CD4-positive, alpha-beta memory T cell (primary cell): ENCODE measurements at regions not wholly inside any gene's neighbourhood (a gene's known extent, or its start where the extent isn't known, plus 50 kb on each side); places are given as distances from the start of the nearest gene placed in this dataset.
"Not testable (repeated sequence)": the region's sequence is repeated elsewhere in the genome, so short reads cannot be mapped to it uniquely, and the experiment has no call there.

Experiments used
- CTCF ChIA-PET: fragments of 350-600 bp; sonication (Branson Sonifier 250); formaldehyde crosslinking; loops from one replicate; lab custom pipeline; 2021; ENCODE audit warnings: inconsistent platforms; ENCODE audit not compliant: partially characterized antibody; lab: Charles Lee
- POLR2A ChIA-PET: fragments of 350-600 bp; sonication (Branson Sonifier 250); formaldehyde crosslinking; loops from one replicate; lab custom pipeline; 2021; ENCODE audit not compliant: partially characterized antibody; lab: Charles Lee
- DNase-seq, 5 donors: peaks; one replicate each; pipeline versions ENCODE4 v3.0.0 to v3.0.0-alpha.2; 2020 to 2022; ENCODE audit warnings: mixed read lengths in 1 of 5
- H3K27ac ChIP-seq: one replicate; pipeline ENCODE4 v1.7.0; 2013; ENCODE audit warnings: low read depth, low read length
- H3K27me3 ChIP-seq: 2 replicates; pipeline ENCODE4 v1.7.0; 2013; ENCODE audit warnings: mild to moderate bottlenecking, low read length, moderate library complexity; ENCODE audit not compliant: insufficient read depth
- H3K36me3 ChIP-seq: 2 replicates; pipeline ENCODE4 v1.7.0; 2013; ENCODE audit warnings: mild to moderate bottlenecking, low read length, moderate library complexity; ENCODE audit not compliant: insufficient read depth
- H3K4me1 ChIP-seq: 2 replicates; pipeline ENCODE4 v1.7.0; 2013; ENCODE audit warnings: mild to moderate bottlenecking, low read length, moderate library complexity; ENCODE audit not compliant: insufficient read depth
- H3K4me3 ChIP-seq, 2 donors: one replicate each; pipeline ENCODE4 v1.7.0; 2013; ENCODE audit warnings: low read length in 2 of 2, mild to moderate bottlenecking in 1 of 2
- H3K9me3 ChIP-seq, 2 donors: one replicate each; pipeline ENCODE4 v1.7.0; 2013; ENCODE audit warnings: low read length in 2 of 2, control low read depth in 1 of 2; ENCODE audit not compliant: control insufficient read depth in 1 of 2
- H3K27ac Mint-ChIP-seq, 7 donors: one replicate each; pipeline ENCODE4 v1.8.0; 2020 to 2021; ENCODE audit warnings: mixed read lengths in 7 of 7, mild to moderate bottlenecking in 6 of 7, inconsistent platforms in 3 of 7, moderate library complexity in 3 of 7
- H3K27me3 Mint-ChIP-seq, 2 donors: one replicate each; pipeline ENCODE4 v1.8.0; 2020 to 2021; ENCODE audit warnings: mixed read lengths in 2 of 2
- H3K36me3 Mint-ChIP-seq, 2 donors: one replicate each; pipeline ENCODE4 v1.8.0; 2020 to 2021; ENCODE audit warnings: mixed read lengths in 2 of 2, inconsistent platforms in 1 of 2, mild to moderate bottlenecking in 1 of 2
- H3K4me1 Mint-ChIP-seq, 4 donors: one replicate each; pipeline ENCODE4 v1.8.0; 2020 to 2021; ENCODE audit warnings: mixed read lengths in 4 of 4, mild to moderate bottlenecking in 1 of 4
- H3K4me3 Mint-ChIP-seq, 8 donors: one replicate each; pipeline ENCODE4 v1.8.0; 2020 to 2021; ENCODE audit warnings: mixed read lengths in 8 of 8, mild to moderate bottlenecking in 7 of 8, moderate library complexity in 6 of 8, inconsistent platforms in 3 of 8
- H3K9me3 Mint-ChIP-seq, 8 donors: one replicate each; pipeline ENCODE4 v1.8.0; 2020 to 2021; ENCODE audit warnings: mixed read lengths in 8 of 8, mild to moderate bottlenecking in 5 of 8, inconsistent platforms in 3 of 8, moderate library complexity in 1 of 8
- intact Hi-C: fragments of 100-400 bp; cut with micrococcal nuclease; formaldehyde crosslinking; loops from one replicate; pipeline ENCODE4 v1.15.1; 2023

- Mint-ChIP-seq H3K36me3 (peaks cover 0 to 8% of the 10 kb centered on the region in 2 donors), H3K4me3 (no peak overlapping the region), H3K4me1 (peaks cover 0 to 5% (median 2%) of the 10 kb centered on the region in 4 donors), H3K27ac (no peak overlapping the region), H3K27me3 (no peaks in the 10 kb centered on the region), H3K9me3 (peaks cover 0 to 29% (median 14%) of the 10 kb centered on the region in 8 donors)
- CTCF ChIA-PET = no interaction called here
- Histone ChIP-seq H3K4me1 (no peaks in the 10 kb centered on the region), H3K27me3 (no peaks in the 10 kb centered on the region), H3K4me3 (no peak overlapping the region), H3K9me3 (no peaks in the 10 kb centered on the region), H3K27ac (no peak overlapping the region), H3K36me3 (no peaks in the 10 kb centered on the region)
- intact Hi-C loops = no loop called here
- POLR2A ChIA-PET = interaction anchor here (0.8 kb wide), 1 partner anchor 11 kb away, joined by 3 read pairs; no protein-coding TSS in a partner anchor
- no peak for DNase-seq
Observed at GRCh38 chr3:31319332-31319731, 213.4 kb upstream of the STT3B start.

- Histone ChIP-seq H3K36me3 (no peaks in the 10 kb centered on the region), H3K27me3 (no peaks in the 10 kb centered on the region), H3K4me3 (no peak overlapping the region), H3K27ac (no peak overlapping the region), H3K4me1 (no peaks in the 10 kb centered on the region), H3K9me3 (no peaks in the 10 kb centered on the region)
- H3K4me3 Mint-ChIP-seq = no peak overlapping the region
- H3K4me1 Mint-ChIP-seq = peaks cover 0 to 5% (median 3%) of the 10 kb centered on the region in 4 donors
- peaks cover 0 to 4% of the 10 kb centered on the region in 2 donors for H3K36me3 Mint-ChIP-seq
- H3K9me3 Mint-ChIP-seq = peaks cover 0 to 11% (median 5%) of the 10 kb centered on the region in 8 donors
- intact Hi-C loops = no loop called here
- ChIA-PET CTCF (no interaction called here), POLR2A (no interaction called here)
- no peaks in the 10 kb centered on the region for H3K27me3 Mint-ChIP-seq
- no peak for DNase-seq
- H3K27ac Mint-ChIP-seq = no peak overlapping the region
Observed at GRCh38 chr3:31321620-31322019, 211.1 kb upstream of the STT3B start.

GRCh38 chr3:31322460-31322859, 210.3 kb upstream of the STT3B start:
- peaks cover 0 to 5% (median 3%) of the 10 kb centered on the region in 4 donors for H3K4me1 Mint-ChIP-seq
- no peaks in the 10 kb centered on the region for H3K27me3 Mint-ChIP-seq
- peaks cover 0 to 4% of the 10 kb centered on the region in 2 donors for H3K36me3 Mint-ChIP-seq
- H3K4me3 Mint-ChIP-seq = no peak overlapping the region
- ChIA-PET CTCF (no interaction called here), POLR2A (no interaction called here)
- Histone ChIP-seq H3K9me3 (no peaks in the 10 kb centered on the region), H3K36me3 (no peaks in the 10 kb centered on the region), H3K27me3 (no peaks in the 10 kb centered on the region), H3K4me1 (no peaks in the 10 kb centered on the region), H3K4me3 (no peak overlapping the region), H3K27ac (no peak overlapping the region)
- peaks cover 0 to 8% (median 2%) of the 10 kb centered on the region in 8 donors for H3K9me3 Mint-ChIP-seq
- no peak for DNase-seq
- intact Hi-C loops = no loop called here
- H3K27ac Mint-ChIP-seq = no peak overlapping the region

GRCh38 chr3:31327826-31328357, 204.8 kb upstream of the STT3B start:
- H3K4me3 Mint-ChIP-seq, DNase-seq, H3K4me1 Mint-ChIP-seq, H3K9me3 ChIP-seq, CTCF ChIA-PET, POLR2A ChIA-PET, H3K27me3 ChIP-seq, H3K27ac ChIP-seq, H3K27me3 Mint-ChIP-seq, H3K36me3 Mint-ChIP-seq, intact Hi-C loops, H3K4me3 ChIP-seq, H3K4me1 ChIP-seq, H3K27ac Mint-ChIP-seq, H3K36me3 ChIP-seq: not testable (repeated sequence)
- peaks cover 3 to 14% (median 8%) of the 10 kb centered on the region in 8 donors for H3K9me3 Mint-ChIP-seq

GRCh38 chr3:31331278-31331677, 201.4 kb upstream of the STT3B start:
- H3K4me3 Mint-ChIP-seq = no peak overlapping the region
- Histone ChIP-seq H3K9me3 (no peaks in the 10 kb centered on the region), H3K36me3 (no peaks in the 10 kb centered on the region), H3K4me1 (no peaks in the 10 kb centered on the region), H3K4me3 (no peak overlapping the region), H3K27me3 (no peaks in the 10 kb centered on the region), H3K27ac (no peak overlapping the region)
- POLR2A ChIA-PET = no interaction called here
- DNase-seq = no peak
- no peaks in the 10 kb centered on the region for H3K27me3 Mint-ChIP-seq
- H3K27ac Mint-ChIP-seq = no peak overlapping the region
- peaks cover 0 to 5% (median 0%) of the 10 kb centered on the region in 4 donors for H3K4me1 Mint-ChIP-seq
- H3K9me3 Mint-ChIP-seq = peaks cover 3 to 22% (median 12%) of the 10 kb centered on the region in 8 donors
- intact Hi-C loops = no loop called here
- CTCF ChIA-PET = no interaction called here
- H3K36me3 Mint-ChIP-seq = peaks cover 0 to 6% of the 10 kb centered on the region in 2 donors

- CTCF ChIA-PET = interaction anchor here (1.1 kb wide), 1 partner anchor 43 kb away, joined by 3 read pairs; no protein-coding TSS in a partner anchor
- H3K4me3 Mint-ChIP-seq = no peak overlapping the region
- peaks cover 0 to 12% (median 9%) of the 10 kb centered on the region in 8 donors for H3K9me3 Mint-ChIP-seq
- peaks cover 0 to 4% (median 2%) of the 10 kb centered on the region in 4 donors for H3K4me1 Mint-ChIP-seq
- intact Hi-C loops = no loop called here
- no peaks in the 10 kb centered on the region for H3K27me3 ChIP-seq
- H3K27ac ChIP-seq = no peak overlapping the region
- H3K27ac Mint-ChIP-seq = no peak overlapping the region
- H3K9me3 ChIP-seq = no peaks in the 10 kb centered on the region
- no peaks in the 10 kb centered on the region for H3K27me3 Mint-ChIP-seq
- POLR2A ChIA-PET = no interaction called here
- no peaks in the 10 kb centered on the region for H3K36me3 ChIP-seq
- no peaks in the 10 kb centered on the region for H3K4me1 ChIP-seq
- H3K36me3 Mint-ChIP-seq = no peaks in the 10 kb centered on the region
- no peak for DNase-seq
- no peak overlapping the region for H3K4me3 ChIP-seq
Observed at GRCh38 chr3:31341130-31341529, 191.6 kb upstream of the STT3B start.

- no peaks in the 10 kb centered on the region for H3K27me3 Mint-ChIP-seq
- Histone ChIP-seq H3K36me3 (no peaks in the 10 kb centered on the region), H3K27ac (no peak overlapping the region), H3K9me3 (no peaks in the 10 kb centered on the region), H3K4me3 (no peak overlapping the region), H3K4me1 (no peaks in the 10 kb centered on the region), H3K27me3 (no peaks in the 10 kb centered on the region)
- intact Hi-C loops = no loop called here
- CTCF ChIA-PET = no interaction called here
- no peak overlapping the region for H3K4me3 Mint-ChIP-seq
- POLR2A ChIA-PET = no interaction called here
- peaks cover 0 to 12% (median 9%) of the 10 kb centered on the region in 8 donors for H3K9me3 Mint-ChIP-seq
- H3K4me1 Mint-ChIP-seq = peaks cover 0 to 4% (median 0%) of the 10 kb centered on the region in 4 donors
- H3K36me3 Mint-ChIP-seq = no peaks in the 10 kb centered on the region
- DNase-seq = no peak
- no peak overlapping the region for H3K27ac Mint-ChIP-seq
Observed at GRCh38 chr3:31343075-31343474, 189.7 kb upstream of the STT3B start.
